ENCODE measurements at regions not wholly inside any gene's neighbourhood (a gene's known extent, or its start where the extent isn't known, plus 50 kb on each side); places are given as distances from the start of the nearest gene placed in this dataset.

DNA sequence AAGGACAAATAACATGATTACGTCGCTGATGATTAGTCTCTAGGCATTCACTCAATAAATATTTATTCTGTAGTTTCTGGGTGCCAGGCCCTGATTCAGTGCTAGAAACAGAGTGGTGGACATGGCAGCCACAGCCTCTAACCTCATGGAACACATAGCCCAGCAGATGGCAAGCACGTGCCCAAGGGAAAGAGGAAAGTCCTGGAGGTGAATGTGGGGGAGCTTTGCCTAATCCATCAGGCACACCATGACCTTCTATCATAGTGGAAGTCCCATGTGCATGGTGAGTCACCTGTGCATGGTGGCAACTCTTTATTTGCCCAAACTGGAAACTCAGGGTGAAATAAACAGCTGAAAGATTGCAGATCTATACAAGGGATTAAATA, 143.0 kb upstream of the TNFAIP3 start:
- Histone ChIP-seq H3K4me1 (ENCODE audit: control insufficient read depth in 1 of 2, insufficient read depth in 2 of 2, low read depth in 1 of 2, low read length in 1 of 2) (no peaks in the 10 kb centered on the region), H2AFZ (ENCODE audit: low read depth) (no peak overlapping the region), H3K4me3 (ENCODE audit: low read depth in 2 of 2, low read length in 1 of 2) (no peak overlapping the region), H3K9me3 (no peaks in the 10 kb centered on the region), H3K79me2 (ENCODE audit: insufficient read depth) (no peaks in the 10 kb centered on the region), H3K36me3 (replicated peaks in 1 of 2; ENCODE audit: control insufficient read depth in 1 of 2, insufficient read depth in 2 of 2, low read length in 1 of 2) (no peaks in the 10 kb centered on the region), H3K4me2 (no peak overlapping the region), H3K27ac (ENCODE audit: low read depth in 2 of 2, low read length in 1 of 2) (no peak overlapping the region), H3K9ac (no peak overlapping the region), H3K27me3 (ENCODE audit: insufficient read depth) (no peaks in the 10 kb centered on the region; the same call in 1 of the 2 replicates), H4K20me1 (ENCODE audit: insufficient read depth) (no peaks in the 10 kb centered on the region), H3F3A (replicated peaks; ENCODE audit: insufficient read depth) (no peaks in the 10 kb centered on the region), H3K9me2 (no peaks in the 10 kb centered on the region)
- ChIA-PET CTCF (no interaction called here), POLR2A (no interaction called here)
- TF ChIP-seq, protein P1, sequence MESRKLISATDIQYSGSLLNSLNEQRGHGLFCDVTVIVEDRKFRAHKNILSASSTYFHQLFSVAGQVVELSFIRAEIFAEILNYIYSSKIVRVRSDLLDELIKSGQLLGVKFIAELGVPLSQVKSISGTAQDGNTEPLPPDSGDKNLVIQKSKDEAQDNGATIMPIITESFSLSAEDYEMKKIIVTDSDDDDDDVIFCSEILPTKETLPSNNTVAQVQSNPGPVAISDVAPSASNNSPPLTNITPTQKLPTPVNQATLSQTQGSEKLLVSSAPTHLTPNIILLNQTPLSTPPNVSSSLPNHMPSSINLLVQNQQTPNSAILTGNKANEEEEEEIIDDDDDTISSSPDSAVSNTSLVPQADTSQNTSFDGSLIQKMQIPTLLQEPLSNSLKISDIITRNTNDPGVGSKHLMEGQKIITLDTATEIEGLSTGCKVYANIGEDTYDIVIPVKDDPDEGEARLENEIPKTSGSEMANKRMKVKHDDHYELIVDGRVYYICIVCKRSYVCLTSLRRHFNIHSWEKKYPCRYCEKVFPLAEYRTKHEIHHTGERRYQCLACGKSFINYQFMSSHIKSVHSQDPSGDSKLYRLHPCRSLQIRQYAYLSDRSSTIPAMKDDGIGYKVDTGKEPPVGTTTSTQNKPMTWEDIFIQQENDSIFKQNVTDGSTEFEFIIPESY (IDR thresholded peaks at IDR 0.05; ENCODE audit: borderline replicate concordance, low read depth): no peak
- TF ChIP-seq FOSL2 (IDR thresholded peaks at IDR 0.05; ENCODE audit: borderline replicate concordance, low read depth) (no peak), YY1 (IDR thresholded peaks at IDR 0.05; ENCODE audit: low read depth) (no peak), EZH2phosphoT487 (IDR thresholded peaks at IDR 0.05; ENCODE audit: borderline replicate concordance, low read depth) (no peak), FOXM1 (IDR thresholded peaks at IDR 0.05; ENCODE audit: low read depth) (no peak), RCOR1 (IDR thresholded peaks at IDR 0.05; ENCODE audit: low read length) (no peak), RFX5 (IDR thresholded peaks at IDR 0.05; ENCODE audit: low read length) (no peak), SMC3 (IDR thresholded peaks at IDR 0.05; ENCODE audit: low read depth, low read length) (no peak), POLR2AphosphoS5 (IDR thresholded peaks at IDR 0.05; ENCODE audit: low read depth, low read length) (no peak), TAF1 (IDR thresholded peaks at IDR 0.05; ENCODE audit: borderline replicate concordance, low read depth, low read length) (no peak), NRF1 (IDR thresholded peaks at IDR 0.05; ENCODE audit: low read depth, low read length) (no peak), RXRA (IDR thresholded peaks at IDR 0.05; ENCODE audit: borderline replicate concordance, low read depth) (no peak), MEF2A (IDR thresholded peaks at IDR 0.05; ENCODE audit: borderline replicate concordance, low read depth) (no peak)
- TF ChIP-seq, protein P2, sequence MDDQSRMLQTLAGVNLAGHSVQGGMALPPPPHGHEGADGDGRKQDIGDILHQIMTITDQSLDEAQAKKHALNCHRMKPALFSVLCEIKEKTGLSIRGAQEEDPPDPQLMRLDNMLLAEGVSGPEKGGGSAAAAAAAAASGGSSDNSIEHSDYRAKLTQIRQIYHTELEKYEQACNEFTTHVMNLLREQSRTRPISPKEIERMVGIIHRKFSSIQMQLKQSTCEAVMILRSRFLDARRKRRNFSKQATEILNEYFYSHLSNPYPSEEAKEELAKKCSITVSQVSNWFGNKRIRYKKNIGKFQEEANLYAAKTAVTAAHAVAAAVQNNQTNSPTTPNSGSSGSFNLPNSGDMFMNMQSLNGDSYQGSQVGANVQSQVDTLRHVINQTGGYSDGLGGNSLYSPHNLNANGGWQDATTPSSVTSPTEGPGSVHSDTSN (IDR thresholded peaks at IDR 0.05): no peak
- TF ChIP-seq, protein P3, sequence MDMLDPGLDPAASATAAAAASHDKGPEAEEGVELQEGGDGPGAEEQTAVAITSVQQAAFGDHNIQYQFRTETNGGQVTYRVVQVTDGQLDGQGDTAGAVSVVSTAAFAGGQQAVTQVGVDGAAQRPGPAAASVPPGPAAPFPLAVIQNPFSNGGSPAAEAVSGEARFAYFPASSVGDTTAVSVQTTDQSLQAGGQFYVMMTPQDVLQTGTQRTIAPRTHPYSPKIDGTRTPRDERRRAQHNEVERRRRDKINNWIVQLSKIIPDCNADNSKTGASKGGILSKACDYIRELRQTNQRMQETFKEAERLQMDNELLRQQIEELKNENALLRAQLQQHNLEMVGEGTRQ (IDR thresholded peaks at IDR 0.05; ENCODE audit: borderline replicate concordance, low read depth, low read length): no peak
- WGBS (ENCODE audit: low lambda C conversion rate): 8% methylated on average over 3 of the region's 3 CpGs
- DNase-seq: no peak

All from SK-N-SH (cell line).